GM23248 (cell line): ENCODE measurements at regions not wholly inside any gene's neighbourhood (a gene's known extent, or its start where the extent isn't known, plus 50 kb on each side); places are given as distances from the start of the nearest gene placed in this dataset.

Experiments used
- EZH2 ChIP-seq: fragments of 200-600 bp; sonication (generic); IDR thresholded peaks from 2 replicates; pipeline ENCODE4 v1.6.1; 2018; ENCODE audit warnings: antibody characterized with exemption, mild to moderate bottlenecking; ENCODE audit not compliant: insufficient read depth, poor library complexity, severe bottlenecking
- EZH2phosphoT487 ChIP-seq: fragments of 200-600 bp; sonication (generic); IDR thresholded peaks from 2 replicates; pipeline ENCODE4 v1.6.1; 2018; ENCODE audit warnings: antibody characterized with exemption, moderate library complexity, mild to moderate bottlenecking, low read depth; ENCODE audit not compliant: insufficient read depth

DNA sequence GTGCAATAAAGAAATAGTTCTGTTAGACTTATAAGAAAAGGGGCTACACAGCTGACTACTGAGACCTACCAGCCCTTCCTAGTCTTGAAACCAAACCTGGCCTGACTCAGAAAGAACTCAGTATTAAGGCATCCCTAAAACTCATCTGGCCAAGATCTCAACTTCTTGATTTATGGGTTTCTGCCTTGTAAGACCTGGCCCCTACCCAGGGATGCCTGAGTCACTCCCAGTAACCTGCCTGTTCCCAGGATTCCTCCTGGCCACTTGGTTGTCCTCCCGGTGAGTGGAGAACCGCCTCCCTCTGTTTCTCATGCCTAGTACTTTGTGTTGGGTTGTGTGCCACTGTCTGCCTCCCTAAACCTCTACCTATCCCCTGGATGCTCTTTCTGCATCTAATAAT, 189.4 kb upstream of the PREP start:
- no peak for TF ChIP-seq EZH2
- TF ChIP-seq EZH2phosphoT487, result no peak
